Coronary artery (tissue), 2 donors: ENCODE measurements at regions not wholly inside any gene's neighbourhood (a gene's known extent, or its start where the extent isn't known, plus 50 kb on each side); places are given as distances from the start of the nearest gene placed in this dataset.

Experiments used
- DNase-seq: peaks from one replicate; pipeline ENCODE4 v3.0.0-alpha.2; 2017; ENCODE audit warnings: low spot score
- H3K27ac ChIP-seq, 2 donors: fragments of 200-600 bp; sonication (generic); one replicate each; pipeline ENCODE4 v1.5.1; 2016 to 2019
- H3K4me3 ChIP-seq: fragments of 200-600 bp; sonication (generic); 2 replicates; pipeline ENCODE4 v1.5.1; 2016; ENCODE audit warnings: mild to moderate bottlenecking, moderate library complexity
- TF ChIP-seq, protein P1 (sequence below): fragments of 200-600 bp; sonication (generic); IDR thresholded peaks from one replicate; pipeline ENCODE4 v1.5.1; 2019; ENCODE audit warnings: antibody characterized with exemption

DNA sequence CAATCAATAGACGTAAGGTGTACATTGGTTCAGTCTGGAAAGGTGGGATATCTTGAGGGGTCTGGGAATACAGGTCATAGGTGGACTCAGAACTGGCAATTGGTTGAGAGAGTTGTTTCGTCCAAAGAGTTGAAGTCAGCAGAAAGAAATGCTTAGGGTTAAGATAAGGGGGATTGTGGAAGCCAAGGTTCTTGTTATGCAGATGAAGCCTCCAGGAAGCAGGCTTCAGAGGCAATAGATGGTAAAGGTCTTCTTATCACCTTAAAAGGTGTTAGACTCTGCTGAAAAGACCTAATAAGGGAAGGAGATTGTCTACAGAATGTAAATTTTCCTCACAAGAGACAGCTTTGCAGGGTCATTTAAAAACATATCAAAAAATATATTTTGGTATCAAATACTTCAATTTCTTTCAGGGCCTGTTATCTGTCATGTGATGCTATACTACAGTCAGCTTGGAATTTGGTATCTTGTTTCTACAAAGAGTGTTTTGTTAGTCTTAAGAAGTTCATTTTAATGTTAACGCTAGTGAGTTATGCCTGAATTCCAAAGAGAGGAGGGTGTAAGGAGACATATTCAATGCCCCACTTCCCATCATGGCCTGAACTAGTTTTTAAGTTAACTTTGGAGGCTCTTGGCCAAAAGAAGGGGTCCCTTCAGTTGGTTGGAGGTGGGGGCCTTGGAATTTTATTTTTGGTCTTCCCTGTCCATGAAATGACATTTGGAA is 378.2 kb upstream of the ROBO2 start:
- H3K4me3 ChIP-seq = no peak overlapping the region
- no peak overlapping the region for H3K27ac ChIP-seq
- TF ChIP-seq, protein P1, sequence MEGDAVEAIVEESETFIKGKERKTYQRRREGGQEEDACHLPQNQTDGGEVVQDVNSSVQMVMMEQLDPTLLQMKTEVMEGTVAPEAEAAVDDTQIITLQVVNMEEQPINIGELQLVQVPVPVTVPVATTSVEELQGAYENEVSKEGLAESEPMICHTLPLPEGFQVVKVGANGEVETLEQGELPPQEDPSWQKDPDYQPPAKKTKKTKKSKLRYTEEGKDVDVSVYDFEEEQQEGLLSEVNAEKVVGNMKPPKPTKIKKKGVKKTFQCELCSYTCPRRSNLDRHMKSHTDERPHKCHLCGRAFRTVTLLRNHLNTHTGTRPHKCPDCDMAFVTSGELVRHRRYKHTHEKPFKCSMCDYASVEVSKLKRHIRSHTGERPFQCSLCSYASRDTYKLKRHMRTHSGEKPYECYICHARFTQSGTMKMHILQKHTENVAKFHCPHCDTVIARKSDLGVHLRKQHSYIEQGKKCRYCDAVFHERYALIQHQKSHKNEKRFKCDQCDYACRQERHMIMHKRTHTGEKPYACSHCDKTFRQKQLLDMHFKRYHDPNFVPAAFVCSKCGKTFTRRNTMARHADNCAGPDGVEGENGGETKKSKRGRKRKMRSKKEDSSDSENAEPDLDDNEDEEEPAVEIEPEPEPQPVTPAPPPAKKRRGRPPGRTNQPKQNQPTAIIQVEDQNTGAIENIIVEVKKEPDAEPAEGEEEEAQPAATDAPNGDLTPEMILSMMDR = no peak
- no peak for DNase-seq

DNA sequence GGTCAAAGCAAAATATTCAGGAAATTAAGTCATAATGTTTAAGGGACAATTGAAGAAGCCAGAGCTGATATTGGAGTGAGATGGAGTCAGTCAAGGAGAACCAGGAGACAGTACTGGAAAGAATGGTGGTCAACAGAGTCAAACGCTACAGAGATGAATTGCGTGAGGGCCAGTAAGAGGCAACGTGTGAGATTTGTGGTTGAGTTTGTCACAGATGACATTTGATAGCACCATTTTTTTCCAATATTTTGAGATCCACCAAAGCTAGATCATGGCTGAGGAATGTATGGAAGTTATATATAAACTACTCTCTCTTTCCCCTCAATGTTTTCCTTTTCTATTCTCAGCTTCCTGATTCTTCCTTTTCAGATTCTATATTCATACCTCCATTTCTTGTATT is 375.1 kb upstream of the ROBO2 start:
- no peak overlapping the region for H3K4me3 ChIP-seq
- TF ChIP-seq, protein P1 = no peak
- no peak overlapping the region for H3K27ac ChIP-seq
- DNase-seq = no peak

DNA sequence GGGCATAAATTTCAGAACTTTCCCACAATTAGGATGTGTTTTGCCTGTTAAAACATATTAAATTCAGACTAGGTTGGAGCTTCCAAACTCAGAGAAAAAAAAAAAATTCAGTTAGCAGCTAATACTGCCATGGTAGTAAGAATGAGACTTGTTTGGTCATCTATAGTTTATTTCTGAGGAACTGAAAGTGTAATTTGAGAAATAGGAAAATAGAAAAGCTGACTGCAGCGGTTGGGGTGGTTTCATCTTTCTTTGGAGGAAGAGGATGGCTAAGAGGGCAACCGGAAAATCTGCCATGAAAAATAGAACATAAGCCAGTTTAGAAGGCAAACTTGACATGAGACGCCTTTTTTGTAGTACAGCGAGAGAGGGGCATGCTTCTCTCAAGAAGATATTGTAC is 371.2 kb upstream of the ROBO2 start:
- no peak overlapping the region for H3K4me3 ChIP-seq
- no peak for DNase-seq
- TF ChIP-seq, protein P1 = no peak
- no peak overlapping the region for H3K27ac ChIP-seq

DNA sequence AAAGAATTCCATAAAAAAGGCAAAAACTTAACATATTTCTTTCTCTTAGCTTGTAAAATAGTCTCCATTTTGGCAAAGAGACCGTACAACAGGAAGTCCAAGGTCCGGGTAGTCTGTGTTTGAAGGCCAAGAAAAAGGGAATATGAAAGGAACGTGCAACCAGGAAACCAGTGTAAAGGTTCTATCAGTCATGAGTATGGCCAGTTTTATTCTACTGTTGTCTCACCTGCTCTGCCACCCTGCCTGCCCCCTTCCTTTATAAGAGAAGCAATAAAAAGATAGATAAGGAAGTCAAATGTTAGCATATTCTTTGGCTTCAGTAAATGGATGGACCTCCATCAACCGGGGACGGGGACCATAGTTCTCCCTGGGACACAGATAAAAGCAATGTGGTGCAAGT is 370.6 kb upstream of the ROBO2 start:
- DNase-seq = no peak
- TF ChIP-seq, protein P1 = no peak
- Histone ChIP-seq H3K27ac (no peak overlapping the region), H3K4me3 (no peak overlapping the region)

DNA sequence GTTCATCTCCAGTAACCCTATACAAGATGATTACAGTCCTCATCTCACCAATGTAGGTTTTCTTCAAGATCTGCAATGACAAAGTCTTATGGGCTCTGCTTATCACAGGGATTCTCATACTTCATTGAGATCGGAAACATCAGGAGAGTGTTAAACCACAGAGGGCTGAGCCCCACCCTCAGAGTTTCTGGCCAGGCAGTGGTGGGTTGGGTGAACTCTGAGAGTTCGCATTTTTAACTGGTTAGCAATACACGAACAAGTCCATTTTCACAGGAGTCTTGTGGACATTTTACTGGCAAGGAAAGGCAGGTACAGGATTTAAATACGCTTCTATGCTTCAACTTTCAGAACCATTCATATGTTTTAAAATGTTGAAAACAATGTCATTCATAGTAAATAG is 366.7 kb upstream of the ROBO2 start:
- Histone ChIP-seq H3K27ac (no peak overlapping the region), H3K4me3 (no peak overlapping the region)
- TF ChIP-seq, protein P1 = no peak
- no peak for DNase-seq

DNA sequence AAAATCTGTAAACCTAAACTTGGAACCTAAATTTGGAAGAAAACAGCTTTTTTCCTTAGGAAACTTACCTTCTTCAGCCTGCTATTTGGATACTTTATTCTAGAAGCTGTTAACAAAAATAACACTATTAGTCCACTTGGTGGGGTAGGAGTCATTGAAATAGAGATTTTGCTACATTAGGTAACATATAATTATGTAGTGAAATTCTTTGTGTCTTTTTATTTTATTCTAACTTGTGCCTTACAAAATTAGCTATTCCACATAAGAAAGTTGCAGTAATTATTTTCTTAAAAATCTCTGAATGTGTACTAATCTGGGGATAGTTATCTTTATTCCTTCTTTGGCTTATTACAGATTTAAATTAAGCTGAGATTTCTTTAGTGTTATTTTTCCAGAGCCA is 360.4 kb upstream of the ROBO2 start:
- TF ChIP-seq, protein P1 = no peak

DNA sequence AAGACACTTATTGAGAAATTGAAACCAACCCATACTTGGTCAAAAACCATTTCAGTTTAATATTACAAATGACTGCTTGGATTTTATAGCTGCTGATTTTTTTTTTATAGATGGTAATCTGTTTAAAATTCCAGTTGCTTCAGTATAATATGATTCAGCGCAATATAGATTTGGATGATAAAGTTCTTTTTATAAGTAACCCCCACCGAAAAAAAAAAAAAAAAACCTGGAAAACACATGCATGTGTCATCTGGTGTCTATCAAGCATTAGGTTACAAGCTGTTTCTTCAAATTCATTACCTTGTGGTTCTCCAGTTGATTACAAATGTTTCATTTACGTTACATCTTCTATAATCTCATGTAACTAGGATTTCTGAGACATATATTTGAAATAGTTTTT is 356.6 kb upstream of the ROBO2 start:
- DNase-seq = no peak
- TF ChIP-seq, protein P1 = no peak
- Histone ChIP-seq H3K27ac (no peak overlapping the region), H3K4me3 (no peak overlapping the region)

More for the DNA sequence above, 360.4 kb upstream of the ROBO2 start:
- Histone ChIP-seq H3K27ac (no peak overlapping the region), H3K4me3 (no peak overlapping the region)
- DNase-seq = no peak
